IMR-90 (cell line): ENCODE measurements at regions not wholly inside any gene's neighbourhood (a gene's known extent, or its start where the extent isn't known, plus 50 kb on each side); places are given as distances from the start of the nearest gene placed in this dataset.

Source experiments
- ATAC-seq: fragments of 200-7000 bp; cut with Tn5 transposase; 2 replicates; pipeline ENCODE4 v1.9.1; 2020; ENCODE audit warnings: low read depth, mild to moderate bottlenecking, moderate library complexity
- BruUV-seq: library from RNA; stranded (reverse); fragments of 400-500 nt; replicated peaks from 2 replicates; lab custom pipeline; 2021; lab: Mats Ljungman, UMichigan
- CTCF ChIA-PET: fragments of 300-600 bp; formaldehyde crosslinking; extraction: SDS; loops from one replicate; lab custom pipeline; 2021; ENCODE audit warnings: antibody characterized with exemption; lab: Yijun Ruan, JAX
- POLR2A ChIA-PET: fragments of 300-600 bp; sonication (Branson Sonifier 250); formaldehyde crosslinking; loops from one replicate; lab custom pipeline; 2022; ENCODE audit warnings: antibody characterized with exemption; ENCODE audit not compliant: unreplicated experiment; lab: Charles Lee
- DNase-seq: peaks from one replicate; pipeline ENCODE4 v3.0.0; 2013
- H2AFZ ChIP-seq: replicated peaks from 2 replicates; pipeline ENCODE3; 2013; ENCODE audit warnings: low read length, mild to moderate bottlenecking; ENCODE audit not compliant: poor library complexity
- H2AK5ac ChIP-seq: 2 replicates; pipeline ENCODE4 v1.6.1; 2013; ENCODE audit warnings: low read depth, low read length, inconsistent platforms
- H2AK9ac ChIP-seq: replicated peaks from 2 replicates; pipeline ENCODE3; 2013; ENCODE audit warnings: mild to moderate bottlenecking, low read depth, low read length, moderate library complexity; ENCODE audit not compliant: poor library complexity
- H2BK120ac ChIP-seq: 2 replicates; pipeline ENCODE4 v1.6.1; 2013; ENCODE audit warnings: low read depth, low read length, inconsistent platforms
- H2BK15ac ChIP-seq: 3 replicates; pipeline ENCODE4 v1.6.1; 2013; ENCODE audit warnings: low read depth, low read length, inconsistent platforms
- H2BK20ac ChIP-seq: 2 replicates; pipeline ENCODE4 v1.6.1; 2013; ENCODE audit warnings: low read depth, mild to moderate bottlenecking, inconsistent platforms, low read length, moderate library complexity
- H2BK5ac ChIP-seq: 2 replicates; pipeline ENCODE4 v1.6.1; 2013; ENCODE audit warnings: mild to moderate bottlenecking, low read depth, low read length, inconsistent platforms; ENCODE audit not compliant: poor library complexity, severe bottlenecking
- H3K14ac ChIP-seq: replicated peaks from 2 replicates; pipeline ENCODE4 v1.6.1; 2013; ENCODE audit warnings: low read depth, low read length, inconsistent platforms
- H3K18ac ChIP-seq: 2 replicates; pipeline ENCODE4 v1.6.1; 2013; ENCODE audit warnings: low read depth, low read length, control low read depth
- H3K23ac ChIP-seq: 2 replicates; pipeline ENCODE4 v1.6.1; 2013; ENCODE audit warnings: low read depth, low read length, inconsistent platforms
- H3K27ac ChIP-seq: 2 replicates; pipeline ENCODE4 v1.5.1; 2013; ENCODE audit warnings: mild to moderate bottlenecking, control low read depth, low read length; ENCODE audit not compliant: insufficient read depth
- H3K27me3 ChIP-seq: 2 replicates; pipeline ENCODE4 v1.6.1; 2013; ENCODE audit warnings: low read length; ENCODE audit not compliant: control insufficient read depth, insufficient read depth
- H3K36me3 ChIP-seq: 2 replicates; pipeline ENCODE4 v1.6.1; 2013; ENCODE audit warnings: low read length, mixed read lengths; ENCODE audit not compliant: control insufficient read depth, insufficient read depth
- H3K4ac ChIP-seq: 2 replicates; pipeline ENCODE4 v1.6.1; 2013; ENCODE audit warnings: low read depth, low read length, inconsistent platforms
- H3K4me1 ChIP-seq: 2 replicates; pipeline ENCODE4 v1.6.1; 2013; ENCODE audit warnings: low read length, mixed read lengths; ENCODE audit not compliant: control insufficient read depth, insufficient read depth
- H3K4me2 ChIP-seq: 2 replicates; pipeline ENCODE4 v1.6.1; 2013; ENCODE audit warnings: low read depth, mild to moderate bottlenecking, control low read depth, low read length, moderate library complexity
- H3K4me3 ChIP-seq: 2 replicates; pipeline ENCODE4 v1.5.1; 2013; ENCODE audit warnings: low read depth, mild to moderate bottlenecking, control low read depth, low read length, moderate library complexity; ENCODE audit not compliant: insufficient read depth
- H3K56ac ChIP-seq: 2 replicates; pipeline ENCODE4 v1.6.1; 2013; ENCODE audit warnings: low read length, inconsistent platforms; ENCODE audit not compliant: insufficient read depth; ENCODE audit errors: extremely low read depth
- H3K79me1 ChIP-seq, 2 experiments: 2 replicates each; pipeline ENCODE4 v1.6.1; 2013; ENCODE audit warnings: low read length in 2 of 2, inconsistent platforms in 1 of 2, low read depth in 1 of 2
- H3K9ac ChIP-seq: 2 replicates; pipeline ENCODE4 v1.6.1; 2013; ENCODE audit warnings: low read depth, low read length, control low read depth
- H3K9me1 ChIP-seq: 2 replicates; pipeline ENCODE4 v1.6.1; 2013; ENCODE audit warnings: low read length, inconsistent platforms; ENCODE audit not compliant: insufficient read depth
- H3K9me3 ChIP-seq: 2 replicates; pipeline ENCODE4 v1.6.1; 2013; ENCODE audit warnings: low read length; ENCODE audit not compliant: control insufficient read depth, insufficient read depth
- H4K20me1 ChIP-seq: 2 replicates; pipeline ENCODE4 v1.6.1; 2013; ENCODE audit warnings: low read length, inconsistent platforms; ENCODE audit not compliant: insufficient read depth
- H4K5ac ChIP-seq: 2 replicates; pipeline ENCODE4 v1.6.1; 2013; ENCODE audit warnings: mild to moderate bottlenecking, low read depth, low read length, control low read depth
- H4K8ac ChIP-seq, 2 experiments: 2 replicates each; pipeline ENCODE4 v1.6.1; 2013; ENCODE audit warnings: low read depth in 2 of 2, low read length in 2 of 2, control low read depth in 1 of 2, inconsistent platforms in 1 of 2
- H4K91ac ChIP-seq: 2 replicates; pipeline ENCODE4 v1.6.1; 2013; ENCODE audit warnings: low read depth, low read length, inconsistent platforms; ENCODE audit not compliant: insufficient read depth
- CEBPB ChIP-seq: IDR thresholded peaks from 2 replicates; pipeline ENCODE4 v1.6.1; 2012; ENCODE audit warnings: low read depth, low read length, improper control_type of control experiment
- POLR2A ChIP-seq: IDR thresholded peaks from 2 replicates; pipeline ENCODE4 v1.6.1; 2012; ENCODE audit warnings: mild to moderate bottlenecking, low read depth, low read length
- RFX5 ChIP-seq: IDR thresholded peaks from 2 replicates; pipeline ENCODE4 v1.8.0; 2012; ENCODE audit warnings: low read depth, mild to moderate bottlenecking, low read length, moderate library complexity
- WGBS, 2 experiments: methylation state at CpG; one replicate each; pipeline versions ENCODE4 v1.1.5 to v1.1.7; 2013; ENCODE audit warnings: missing lambda C conversion rate in 2 of 2; ENCODE audit not compliant: insufficient read length in 1 of 2; ENCODE audit errors: extremely low coverage in 2 of 2; 5-methylcytosine and 5-hydroxymethylcytosine counted together
- dilution Hi-C: fragments of 300-500 bp; cut with HindIII; formaldehyde crosslinking; loops from one replicate; pipeline ENCODE4 v1.14.3; 2018; ENCODE audit warnings: low sequenced_read_pairs; ENCODE audit not compliant: unreplicated experiment
- in situ Hi-C: fragments of 300-500 bp; cut with MboI; formaldehyde crosslinking; loops from 3 replicates; pipeline ENCODE4 v1.14.3; 2019; ENCODE audit warnings: low sequenced_read_pairs, inconsistent platforms, mixed read lengths
- intact Hi-C: fragments of 100-400 bp; cut with micrococcal nuclease; formaldehyde crosslinking; loops from 2 replicates; pipeline ENCODE4 v1.10.0; 2022
- TF ChIP-seq, protein P1 (sequence below): fragments of 150-350 bp; IDR thresholded peaks from 2 replicates; pipeline ENCODE4 v1.6.1; 2017; ENCODE audit warnings: mild to moderate bottlenecking, antibody characterized with exemption, low read length, low read depth

DNA sequence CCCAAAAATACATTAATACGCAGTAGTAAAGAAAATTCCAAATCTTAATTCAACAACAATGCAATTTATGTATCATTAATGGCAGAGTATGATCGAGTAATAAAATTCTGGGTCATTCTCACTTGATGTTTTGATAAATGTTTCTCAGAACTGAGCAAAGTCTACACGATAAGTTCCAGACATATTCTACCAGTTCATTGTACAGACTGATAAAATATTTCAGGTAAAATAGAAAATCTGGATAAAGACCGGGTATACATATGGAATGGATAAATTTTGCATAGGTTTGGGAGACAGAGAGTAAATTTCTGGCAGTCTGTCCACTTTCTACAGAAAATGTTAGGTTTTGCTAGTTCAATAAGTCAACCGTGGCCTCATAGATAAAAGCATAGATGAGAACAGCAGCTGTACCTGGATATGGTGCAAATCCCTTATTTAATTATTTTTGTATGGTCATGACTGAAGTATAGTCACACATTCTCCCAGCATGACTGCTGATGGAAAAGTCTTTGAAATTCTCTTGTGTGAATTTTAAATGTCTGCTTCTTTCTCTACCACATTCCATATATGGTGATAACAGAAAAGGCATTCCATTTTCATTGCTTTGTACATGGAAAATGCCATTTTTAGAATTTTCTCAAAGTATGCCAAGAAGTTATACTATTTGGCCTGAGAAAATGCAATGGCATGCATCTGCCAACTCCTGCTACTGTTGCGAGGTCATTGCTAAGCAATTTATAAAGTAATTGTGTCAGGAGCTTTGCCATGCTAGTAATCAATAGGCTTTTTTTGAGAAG, 301.9 kb upstream of the ARSJ start:
- in situ Hi-C loops (no loop called here), dilution Hi-C loops (no loop called here), intact Hi-C loops (loop anchor here (1.0 to 5.0 kb wide), 2 partner anchors 84 to 519 kb away; partner anchors contain the start of gene CAMK2D)
- Histone ChIP-seq H2BK15ac (no peak overlapping the region), H2AK5ac (no peak overlapping the region), H3K4me1 (peaks cover 3% of the 10 kb centered on the region; the same call in 1 of the 2 replicates), H3K4me3 (no peak overlapping the region), H3K79me1 (0 out of 4 replicates have a peak, but pooled peaks cover 0 to 5% of the 10 kb centered on the region in 2 experiments), H2BK120ac (peak overlapping the region; percentile 100), H3K36me3 (no peaks in the 10 kb centered on the region), H3K56ac (peak overlapping the region; percentile 87), H3K9me1 (no peaks in the 10 kb centered on the region), H3K14ac (no peak overlapping the region; the same call in 1 of the 2 replicates), H2AFZ (no peak overlapping the region), H3K9ac (peak overlapping the region; percentile 35; the same call in 1 of the 2 replicates), H4K8ac (peak overlapping the region; percentile 88 to 90), H3K4me2 (peak overlapping the region; percentile 55; the same call in 1 of the 2 replicates), H3K27ac (peak overlapping the region; percentile 78; the same call in 1 of the 2 replicates), H2AK9ac (no peak overlapping the region), H2BK20ac (peak overlapping the region; percentile 98), H3K4ac (peak overlapping the region; percentile 59; the same call in 1 of the 2 replicates), H4K91ac (peak overlapping the region; percentile 48), H3K23ac (peak overlapping the region; percentile 42; the same call in 1 of the 2 replicates), H4K5ac (peak overlapping the region; percentile 91), H3K18ac (peak overlapping the region; percentile 100), H4K20me1 (no peaks in the 10 kb centered on the region), H2BK5ac (peak overlapping the region; percentile 99), H3K27me3 (no peaks in the 10 kb centered on the region), H3K9me3 (no peaks in the 10 kb centered on the region)
- ATAC-seq (peak; percentile 82), DNase-seq (peak; percentile 91)
- ChIA-PET POLR2A (no interaction called here), CTCF (no interaction called here)
- TF ChIP-seq POLR2A = no peak
- peak; percentile 12; the same call in 1 of the 2 replicates for TF ChIP-seq CEBPB
- TF ChIP-seq, protein P1, sequence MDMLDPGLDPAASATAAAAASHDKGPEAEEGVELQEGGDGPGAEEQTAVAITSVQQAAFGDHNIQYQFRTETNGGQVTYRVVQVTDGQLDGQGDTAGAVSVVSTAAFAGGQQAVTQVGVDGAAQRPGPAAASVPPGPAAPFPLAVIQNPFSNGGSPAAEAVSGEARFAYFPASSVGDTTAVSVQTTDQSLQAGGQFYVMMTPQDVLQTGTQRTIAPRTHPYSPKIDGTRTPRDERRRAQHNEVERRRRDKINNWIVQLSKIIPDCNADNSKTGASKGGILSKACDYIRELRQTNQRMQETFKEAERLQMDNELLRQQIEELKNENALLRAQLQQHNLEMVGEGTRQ = no peak
- TF ChIP-seq RFX5 = no peak
- no CpG with 5 or more reads among the region's 6 CpGs for WGBS, 2 experiments
- TSS peak; percentile 67 for BruUV-seq
